Left ventricle myocardium inferior (tissue), 1 donor: ENCODE measurements at regions not wholly inside any gene's neighbourhood (a gene's known extent, or its start where the extent isn't known, plus 50 kb on each side); places are given as distances from the start of the nearest gene placed in this dataset.

Experiments used
- DNase-seq: peaks from one replicate; pipeline ENCODE4 v3.0.0-alpha.2; 2020
- H3K27ac ChIP-seq: fragments of 200-600 bp; replicated peaks from 2 replicates; pipeline ENCODE4 v1.8.0; 2021
- H3K27me3 ChIP-seq: fragments of 200-600 bp; 2 replicates; pipeline ENCODE4 v1.8.0; 2021; ENCODE audit warnings: low read depth
- H3K36me3 ChIP-seq: fragments of 200-600 bp; 2 replicates; pipeline ENCODE4 v1.8.0; 2021
- H3K4me1 ChIP-seq: fragments of 200-600 bp; 2 replicates; pipeline ENCODE4 v1.8.0; 2021
- H3K4me3 ChIP-seq: fragments of 200-600 bp; 2 replicates; pipeline ENCODE4 v1.8.0; 2021; ENCODE audit warnings: mild to moderate bottlenecking, moderate library complexity
- H3K9me3 ChIP-seq: fragments of 200-600 bp; replicated peaks from 2 replicates; pipeline ENCODE4 v1.8.0; 2021
- intact Hi-C: fragments of 100-400 bp; cut with micrococcal nuclease; formaldehyde crosslinking; loops from one replicate; pipeline ENCODE4 v1.11.0; 2022
- TF ChIP-seq, protein P1 (sequence below): fragments of 200-600 bp; IDR thresholded peaks from 2 replicates; pipeline ENCODE4 v1.8.0; 2021; ENCODE audit warnings: antibody characterized with exemption, mild to moderate bottlenecking, borderline replicate concordance
- donor health status: DM: no; HTN: yes; CAD: no; lungs with severe emphysema.

- TF ChIP-seq, protein P1, sequence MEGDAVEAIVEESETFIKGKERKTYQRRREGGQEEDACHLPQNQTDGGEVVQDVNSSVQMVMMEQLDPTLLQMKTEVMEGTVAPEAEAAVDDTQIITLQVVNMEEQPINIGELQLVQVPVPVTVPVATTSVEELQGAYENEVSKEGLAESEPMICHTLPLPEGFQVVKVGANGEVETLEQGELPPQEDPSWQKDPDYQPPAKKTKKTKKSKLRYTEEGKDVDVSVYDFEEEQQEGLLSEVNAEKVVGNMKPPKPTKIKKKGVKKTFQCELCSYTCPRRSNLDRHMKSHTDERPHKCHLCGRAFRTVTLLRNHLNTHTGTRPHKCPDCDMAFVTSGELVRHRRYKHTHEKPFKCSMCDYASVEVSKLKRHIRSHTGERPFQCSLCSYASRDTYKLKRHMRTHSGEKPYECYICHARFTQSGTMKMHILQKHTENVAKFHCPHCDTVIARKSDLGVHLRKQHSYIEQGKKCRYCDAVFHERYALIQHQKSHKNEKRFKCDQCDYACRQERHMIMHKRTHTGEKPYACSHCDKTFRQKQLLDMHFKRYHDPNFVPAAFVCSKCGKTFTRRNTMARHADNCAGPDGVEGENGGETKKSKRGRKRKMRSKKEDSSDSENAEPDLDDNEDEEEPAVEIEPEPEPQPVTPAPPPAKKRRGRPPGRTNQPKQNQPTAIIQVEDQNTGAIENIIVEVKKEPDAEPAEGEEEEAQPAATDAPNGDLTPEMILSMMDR: no peak
- no peak overlapping the region for H3K27ac ChIP-seq
- no peak for DNase-seq
- H3K9me3 ChIP-seq: peaks cover 8% of the 10 kb centered on the region
- no peaks in the 10 kb centered on the region for H3K27me3 ChIP-seq
- no peak overlapping the region for H3K4me3 ChIP-seq
- no peaks in the 10 kb centered on the region for H3K4me1 ChIP-seq
- no peaks in the 10 kb centered on the region for H3K36me3 ChIP-seq
- intact Hi-C loops: no loop called here
Observed at GRCh38 chr16:73560497-73560896, 512.6 kb upstream of the ZFHX3 start.

- no peak overlapping the region for H3K27ac ChIP-seq
- H3K27me3 ChIP-seq: peaks cover 6% of the 10 kb centered on the region
- no peak overlapping the region for H3K4me3 ChIP-seq
- intact Hi-C loops: no loop called here
- H3K36me3 ChIP-seq: no peaks in the 10 kb centered on the region
- TF ChIP-seq, protein P1: no peak
- DNase-seq: no peak
- H3K9me3 ChIP-seq: peaks cover 8% of the 10 kb centered on the region
- H3K4me1 ChIP-seq: no peaks in the 10 kb centered on the region
Observed at GRCh38 chr16:73558219-73558618, 510.3 kb upstream of the ZFHX3 start.

DNA sequence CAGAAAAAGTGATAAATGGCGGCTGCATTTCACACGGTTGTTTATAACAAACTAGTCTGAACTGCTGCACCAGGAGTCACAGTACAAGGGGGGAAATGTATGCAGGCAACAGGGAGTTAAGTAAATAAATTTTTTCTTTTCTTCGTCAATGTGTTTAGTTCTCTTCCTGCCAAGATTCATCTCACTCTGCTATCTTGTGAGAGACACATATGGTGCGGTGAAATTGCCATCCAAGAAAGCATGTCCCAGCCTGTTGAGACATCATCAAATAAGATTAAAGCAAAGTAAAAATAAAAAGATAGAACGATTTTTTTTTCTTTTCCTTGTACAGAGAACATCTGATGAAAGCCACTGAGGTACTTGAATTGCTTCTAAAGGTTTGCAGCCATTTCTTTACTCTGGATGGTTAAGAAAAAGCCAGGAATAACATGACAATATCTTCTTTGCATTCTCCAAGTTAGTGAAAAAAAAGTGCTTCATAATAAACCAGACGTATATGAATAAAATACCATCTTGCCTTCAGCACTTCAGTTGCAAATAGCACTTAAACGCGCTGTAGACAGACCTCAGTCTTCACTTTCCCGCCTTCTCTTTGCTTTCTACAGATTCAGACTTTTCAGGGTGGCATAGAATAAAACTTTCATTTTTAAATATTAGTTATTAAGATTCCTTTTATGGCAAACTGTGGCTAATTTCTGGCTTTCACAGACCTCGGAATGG is 506.2 kb upstream of the ZFHX3 start:
- DNase-seq: no peak
- no peaks in the 10 kb centered on the region for H3K4me1 ChIP-seq
- H3K27me3 ChIP-seq: peaks cover 31% of the 10 kb centered on the region
- TF ChIP-seq, protein P1: no peak
- H3K9me3 ChIP-seq: peaks cover 8% of the 10 kb centered on the region
- no peaks in the 10 kb centered on the region for H3K36me3 ChIP-seq
- H3K27ac ChIP-seq: no peak overlapping the region
- H3K4me3 ChIP-seq: no peak overlapping the region
- intact Hi-C loops: no loop called here

GRCh38 chr16:73549984-73550631 is 502.2 kb upstream of the ZFHX3 start:
- intact Hi-C loops: no loop called here
- no peaks in the 10 kb centered on the region for H3K36me3 ChIP-seq
- H3K27me3 ChIP-seq: peaks cover 69% of the 10 kb centered on the region

GRCh38 chr16:73547552-73548403 is 499.9 kb upstream of the ZFHX3 start:
- intact Hi-C loops: no loop called here
- no peak overlapping the region for H3K27ac ChIP-seq
- H3K4me1 ChIP-seq: no peaks in the 10 kb centered on the region
- no peaks in the 10 kb centered on the region for H3K36me3 ChIP-seq
- no peak overlapping the region for H3K4me3 ChIP-seq
- TF ChIP-seq, protein P1: no peak
- no peak for DNase-seq
- no peaks in the 10 kb centered on the region for H3K9me3 ChIP-seq
- H3K27me3 ChIP-seq: peaks cover 87% of the 10 kb centered on the region

More at GRCh38 chr16:73549984-73550631, 502.2 kb upstream of the ZFHX3 start:
- no peak for DNase-seq
- TF ChIP-seq, protein P1: no peak
- Histone ChIP-seq H3K27ac (no peak overlapping the region), H3K4me1 (no peaks in the 10 kb centered on the region), H3K4me3 (no peak overlapping the region), H3K9me3 (no peaks in the 10 kb centered on the region)
